Psoas muscle (tissue), 7 donors: ENCODE measurements at regions not wholly inside any gene's neighbourhood (a gene's known extent, or its start where the extent isn't known, plus 50 kb on each side); places are given as distances from the start of the nearest gene placed in this dataset.
"Not testable (repeated sequence)": the region's sequence is repeated elsewhere in the genome, so short reads cannot be mapped to it uniquely, and the experiment has no call there.

Experiments
- ATAC-seq, 4 donors: fragments of 200-7000 bp; cut with Tn5 transposase; one replicate each; pipeline ENCODE4 v1.9.1; 2020; ENCODE audit warnings: moderate library complexity in 3 of 4, mild to moderate bottlenecking in 2 of 4
- DNase-seq, 2 donors: peaks; one replicate each; pipeline ENCODE4 v3.0.0-alpha.2; 2020
- H3K27ac ChIP-seq: fragments of 200-600 bp; one replicate; pipeline ENCODE4 v1.8.0; 2022
- H3K27me3 ChIP-seq, 3 donors: fragments of 200-600 bp in 1 of 3; one replicate each; pipeline versions ENCODE4 v1.6.1 to v1.8.0; 2013 to 2022; ENCODE audit warnings: low read length in 2 of 3, mild to moderate bottlenecking in 2 of 3, moderate library complexity in 1 of 3; ENCODE audit not compliant: insufficient read depth in 3 of 3
- H3K36me3 ChIP-seq, 2 donors: fragments of 200-600 bp in 1 of 2; one replicate each; pipeline versions ENCODE4 v1.6.1 to v1.8.0; 2013 to 2022; ENCODE audit warnings: low read depth in 1 of 2, mild to moderate bottlenecking in 1 of 2, moderate library complexity in 1 of 2; ENCODE audit not compliant: insufficient read depth in 1 of 2
- H3K4me1 ChIP-seq: fragments of 200-600 bp; one replicate; pipeline ENCODE4 v1.8.0; 2022
- H3K4me3 ChIP-seq: fragments of 200-600 bp; one replicate; pipeline ENCODE4 v1.8.0; 2022; ENCODE audit warnings: mild to moderate bottlenecking
- H3K9me3 ChIP-seq: fragments of 200-600 bp; one replicate; pipeline ENCODE4 v1.8.0; 2022
- CTCF ChIP-seq: fragments of 200-600 bp; IDR thresholded peaks from one replicate; pipeline ENCODE4 v1.8.0; 2022; ENCODE audit warnings: antibody characterized with exemption
- WGBS, 3 donors: extraction: QIAGEN DNeasy Blood & Tissue Kit; methylation state at CpG; one replicate each; pipeline versions ENCODE4 v1.1.6 to v1.1.7; 2013; 5-methylcytosine and 5-hydroxymethylcytosine counted together
- intact Hi-C, 2 donors: fragments of 100-400 bp; cut with DNase I; formaldehyde crosslinking; loops; one replicate each; pipeline versions ENCODE4 v1.11.0 to v1.14.2; 2022
- donor health status: healthy with polysubstance abuse.
- donor health status: DM: no; HTN: no; CAD: no; lungs with moderate emphysema.
- donor health status: Bipolar disorder and iron deficiency.
- donor health status: healthy.
- donor health status: DM: yes; HTN: yes; CAD: no.
- donor health status: DM: no; HTN: no; CAD: no.
- donor health status: DM: yes; HTN: yes; CAD: no.

DNA sequence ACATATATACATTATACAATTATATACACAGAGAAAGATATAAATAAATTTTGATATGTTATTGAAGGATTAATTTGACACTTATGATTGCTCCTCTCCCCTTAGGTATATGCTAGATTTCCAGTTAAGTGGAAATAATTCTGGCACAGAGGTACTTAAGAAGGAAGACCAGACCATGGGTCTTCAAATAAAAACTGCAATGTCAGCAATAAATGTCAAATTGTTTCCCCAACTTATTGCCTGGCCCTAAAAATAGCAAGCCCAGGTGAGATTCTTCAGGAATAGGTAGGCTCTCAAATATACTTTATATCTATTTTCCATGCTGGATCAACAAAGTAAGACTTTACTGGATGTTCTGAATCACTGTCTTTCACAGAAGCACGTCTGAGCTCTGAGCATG lies 551.3 kb upstream of the STEAP1 start:
- DNase-seq, result no peak
- no peak for TF ChIP-seq CTCF
- H3K4me3 ChIP-seq, result no peak overlapping the region
- intact Hi-C loops, result no loop called here
- 62 to 69% (median 64%) methylated on average over 1 of the region's 1 CpG for WGBS, 3 donors
- no peaks in the 10 kb centered on the region for H3K9me3 ChIP-seq
- no peaks in the 10 kb centered on the region for H3K36me3 ChIP-seq
- ATAC-seq, result no peak
- H3K4me1 ChIP-seq, result no peaks in the 10 kb centered on the region
- H3K27ac ChIP-seq, result no peak overlapping the region
- no peaks in the 10 kb centered on the region for H3K27me3 ChIP-seq

DNA sequence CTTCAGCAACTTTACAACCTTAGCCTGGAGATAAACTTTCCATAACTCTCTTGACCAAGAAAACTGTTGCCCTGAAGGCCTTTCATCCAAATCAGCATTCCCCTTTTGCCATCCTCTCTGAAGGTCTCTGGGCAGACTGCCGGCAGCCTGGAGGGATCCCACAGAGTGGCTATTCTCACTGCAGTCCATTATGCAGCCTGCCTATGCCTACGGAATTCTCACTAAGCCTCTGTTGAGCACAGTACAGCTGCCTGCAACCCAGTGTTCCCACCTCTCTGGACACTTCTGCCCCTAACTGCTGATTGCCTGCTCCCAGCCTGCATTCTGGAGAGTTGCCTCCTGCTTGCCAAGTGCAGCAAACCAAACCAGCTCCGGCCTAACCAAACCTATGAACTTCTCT lies 548.9 kb upstream of the STEAP1 start:
- H3K4me3 ChIP-seq, result no peak overlapping the region
- intact Hi-C loops, result no loop called here
- H3K27me3 ChIP-seq, result no peaks in the 10 kb centered on the region
- ATAC-seq (no peak), DNase-seq (no peak)
- 36 to 53% (median 38%) methylated on average over 3 of the region's 3 CpGs for WGBS, 3 donors
- TF ChIP-seq CTCF, result no peak
- H3K27ac ChIP-seq, result no peak overlapping the region
- H3K4me1 ChIP-seq, result no peaks in the 10 kb centered on the region
- no peaks in the 10 kb centered on the region for H3K36me3 ChIP-seq
- H3K9me3 ChIP-seq, result no peaks in the 10 kb centered on the region

- Histone ChIP-seq H3K4me1 (no peaks in the 10 kb centered on the region), H3K9me3 (no peaks in the 10 kb centered on the region), H3K27ac (no peak overlapping the region), H3K36me3 (no peaks in the 10 kb centered on the region), H3K4me3 (no peak overlapping the region), H3K27me3 (no peaks in the 10 kb centered on the region)
- intact Hi-C loops, result no loop called here
- no peak for TF ChIP-seq CTCF
- DNase-seq (no peak), ATAC-seq (no peak)
- WGBS, 3 donors, result 70 to 75% (median 73%) methylated on average over 3 of the region's 3 CpGs
Observed at GRCh38 chr7:89606511-89606910, 547.8 kb upstream of the STEAP1 start.

GRCh38 chr7:89607792-89608191 lies 546.5 kb upstream of the STEAP1 start:
- TF ChIP-seq CTCF, result no peak
- no peaks in the 10 kb centered on the region for H3K4me1 ChIP-seq
- DNase-seq (no peak), ATAC-seq (no peak)
- intact Hi-C loops, result no loop called here
- H3K4me3 ChIP-seq, result no peak overlapping the region
- no peaks in the 10 kb centered on the region for H3K9me3 ChIP-seq
- H3K36me3 ChIP-seq, result no peaks in the 10 kb centered on the region
- no peaks in the 10 kb centered on the region for H3K27me3 ChIP-seq
- no peak overlapping the region for H3K27ac ChIP-seq

DNA sequence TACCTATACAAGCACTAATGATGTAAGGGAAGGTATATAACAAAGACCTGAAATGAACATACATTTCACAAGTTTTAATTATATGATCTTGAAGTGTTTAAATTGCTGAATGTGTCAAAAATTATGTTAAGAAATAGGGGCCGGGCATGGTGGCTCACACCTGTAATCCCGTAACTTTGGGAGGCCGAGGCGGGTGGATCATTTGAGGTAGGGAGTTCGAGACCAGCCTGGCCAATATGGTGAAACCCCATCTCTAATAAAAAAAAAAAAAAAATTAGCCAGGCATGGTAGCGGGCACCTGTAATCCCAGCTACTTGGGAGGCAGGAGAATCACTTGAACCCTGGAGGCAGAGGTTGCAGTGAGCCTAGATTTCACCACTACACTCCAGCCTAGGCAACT lies 537.4 kb upstream of the STEAP1 start:
- H3K4me1 ChIP-seq, H3K4me3 ChIP-seq, DNase-seq, ATAC-seq, H3K27me3 ChIP-seq, intact Hi-C loops, H3K9me3 ChIP-seq, H3K27ac ChIP-seq, H3K36me3 ChIP-seq: not testable (repeated sequence)
- WGBS, 3 donors, result 90 to 93% (median 92%) methylated on average over 6 of the region's 6 CpGs
